CD14-positive monocyte (primary cell): ENCODE measurements at regions not wholly inside any gene's neighbourhood (a gene's known extent, or its start where the extent isn't known, plus 50 kb on each side); places are given as distances from the start of the nearest gene placed in this dataset.

Source experiments
- DNase-seq, 3 donors: peaks; one replicate each; pipeline ENCODE4 v3.0.0-alpha.2; 2011 to 2022
- H2AFZ ChIP-seq: 2 replicates; pipeline ENCODE4 v1.6.0; 2012; ENCODE audit warnings: mild to moderate bottlenecking, low read depth, low read length, inconsistent platforms; ENCODE audit not compliant: insufficient read depth, poor library complexity, severe bottlenecking
- H3K27ac ChIP-seq, 2 donors: 1 replicate in 1 of 2; 2 replicates in 1 of 2; pipeline ENCODE4 v1.5.1; 2012 to 2013; ENCODE audit warnings: low read length in 2 of 2, control low read depth in 1 of 2, inconsistent platforms in 1 of 2, low read depth in 1 of 2, mild to moderate bottlenecking in 1 of 2
- H3K27me3 ChIP-seq, 2 donors: one replicate each; pipeline versions ENCODE4 v1.6.0 to v1.6.1; 2011 to 2013; ENCODE audit warnings: low read length in 2 of 2; ENCODE audit not compliant: control insufficient read depth in 2 of 2, insufficient read depth in 2 of 2
- H3K36me3 ChIP-seq, 2 donors: replicated peaks in 1 of 2; 1 replicate in 1 of 2; 2 replicates in 1 of 2; pipeline versions ENCODE4 v1.5.1 to v1.6.1; 2012 to 2013; ENCODE audit warnings: low read length in 2 of 2, control low read depth in 1 of 2, inconsistent platforms in 1 of 2, mild to moderate bottlenecking in 1 of 2; ENCODE audit not compliant: insufficient read depth in 2 of 2, control insufficient read depth in 1 of 2
- H3K4me1 ChIP-seq, 2 donors: 1 replicate in 1 of 2; 2 replicates in 1 of 2; pipeline versions ENCODE4 v1.5.1 to v1.6.1; 2012 to 2013; ENCODE audit warnings: low read length in 2 of 2, control low read depth in 1 of 2, inconsistent platforms in 1 of 2, mild to moderate bottlenecking in 1 of 2, moderate library complexity in 1 of 2; ENCODE audit not compliant: insufficient read depth in 2 of 2, control insufficient read depth in 1 of 2
- H3K4me2 ChIP-seq: replicated peaks from 2 replicates; pipeline ENCODE3; 2012; ENCODE audit warnings: low read length, moderate library complexity, mild to moderate bottlenecking; ENCODE audit not compliant: poor library complexity, severe bottlenecking; ENCODE audit errors: extremely low read depth
- H3K4me3 ChIP-seq, 3 experiments: fragments of 200-600 bp in 1 of 3; sonication (generic) in 1 of 3; replicated peaks in 1 of 3; 1 replicate in 2 of 3; 2 replicates in 1 of 3; pipeline ENCODE4 v1.5.1; 2011 to 2013; ENCODE audit warnings: low read length in 3 of 3, mild to moderate bottlenecking in 3 of 3, control low read depth in 2 of 3, low read depth in 2 of 3, inconsistent platforms in 1 of 3, moderate library complexity in 1 of 3
- H3K79me2 ChIP-seq: 2 replicates; pipeline ENCODE4 v1.6.0; 2012; ENCODE audit warnings: mild to moderate bottlenecking, control low read depth, inconsistent platforms, low read length, moderate library complexity; ENCODE audit not compliant: insufficient read depth
- H3K9ac ChIP-seq: 2 replicates; pipeline ENCODE4 v1.6.0; 2017; ENCODE audit warnings: low read length, mild to moderate bottlenecking; ENCODE audit not compliant: insufficient read depth, poor library complexity, severe bottlenecking
- H3K9me3 ChIP-seq, 2 donors: replicated peaks in 1 of 2; 1 replicate in 1 of 2; 2 replicates in 1 of 2; pipeline versions ENCODE4 v1.5.1 to v1.6.1; 2012 to 2013; ENCODE audit warnings: low read length in 2 of 2, control low read depth in 1 of 2; ENCODE audit not compliant: control insufficient read depth in 1 of 2, insufficient read depth in 1 of 2
- H4K20me1 ChIP-seq: 2 replicates; pipeline ENCODE4 v1.6.0; 2012; ENCODE audit warnings: mild to moderate bottlenecking, low read length, control low read depth, moderate library complexity; ENCODE audit not compliant: insufficient read depth
- H3K27ac Mint-ChIP-seq, 7 donors: one replicate each; pipeline ENCODE4 v1.8.0; 2020; ENCODE audit warnings: mild to moderate bottlenecking in 7 of 7, mixed read lengths in 7 of 7, moderate library complexity in 6 of 7, inconsistent platforms in 2 of 7
- H3K27me3 Mint-ChIP-seq, 3 donors: one replicate each; pipeline ENCODE4 v1.8.0; 2021 to 2022; ENCODE audit warnings: low read depth in 3 of 3, mild to moderate bottlenecking in 3 of 3, mixed read lengths in 3 of 3, moderate library complexity in 3 of 3, inconsistent platforms in 1 of 3
- H3K36me3 Mint-ChIP-seq, 2 donors: one replicate each; pipeline ENCODE4 v1.8.0; 2020; ENCODE audit warnings: mixed read lengths in 2 of 2, inconsistent platforms in 1 of 2, mild to moderate bottlenecking in 1 of 2
- H3K4me1 Mint-ChIP-seq: one replicate; pipeline ENCODE4 v1.8.0; 2020; ENCODE audit warnings: mild to moderate bottlenecking, mixed read lengths
- H3K4me3 Mint-ChIP-seq, 2 donors: one replicate each; pipeline ENCODE4 v1.8.0; 2020; ENCODE audit warnings: mild to moderate bottlenecking in 2 of 2, mixed read lengths in 2 of 2, moderate library complexity in 1 of 2
- H3K9me3 Mint-ChIP-seq, 7 donors: one replicate each; pipeline ENCODE4 v1.8.0; 2020 to 2022; ENCODE audit warnings: mixed read lengths in 7 of 7, mild to moderate bottlenecking in 6 of 7, moderate library complexity in 6 of 7, inconsistent platforms in 2 of 7
- CTCF ChIP-seq: fragments of 200-600 bp; IDR thresholded peaks from one replicate; pipeline ENCODE4 v1.8.0; 2022; ENCODE audit warnings: antibody characterized with exemption, mild to moderate bottlenecking
- WGBS: methylation state at CpG from one replicate; pipeline ENCODE4 v1.1.5; 2013; ENCODE audit warnings: missing lambda C conversion rate; ENCODE audit not compliant: insufficient coverage; 5-methylcytosine and 5-hydroxymethylcytosine counted together
- intact Hi-C, 2 donors: fragments of 100-400 bp; cut with micrococcal nuclease; formaldehyde crosslinking; loops; one replicate each; pipeline versions ENCODE4 v1.15.0 to v1.15.1; 2023

- Histone ChIP-seq H3K27ac (no peak overlapping the region), H3K27me3 (no peaks in the 10 kb centered on the region), H3K79me2 (no peaks in the 10 kb centered on the region), H4K20me1 (no peaks in the 10 kb centered on the region), H2AFZ (no peak overlapping the region), H3K4me1 (no peaks in the 10 kb centered on the region), H3K9ac (no peak overlapping the region), H3K4me3 (no peak overlapping the region), H3K4me2 (no peak overlapping the region), H3K9me3 (peaks cover 27 to 35% of the 10 kb centered on the region in 2 donors), H3K36me3 (no peaks in the 10 kb centered on the region)
- H3K9me3 Mint-ChIP-seq = peaks cover 9 to 20% (median 11%) of the 10 kb centered on the region in 7 donors
- H3K4me3 Mint-ChIP-seq = no peak overlapping the region
- no CpG with 5 or more reads among the region's 2 CpGs for WGBS
- intact Hi-C loops = no loop called here
- H3K27me3 Mint-ChIP-seq = no peaks in the 10 kb centered on the region
- H3K27ac Mint-ChIP-seq = no peak overlapping the region
- no peak for DNase-seq
- TF ChIP-seq CTCF = no peak
- H3K36me3 Mint-ChIP-seq = no peaks in the 10 kb centered on the region
- no peaks in the 10 kb centered on the region for H3K4me1 Mint-ChIP-seq
These were observed 1224.8 kb upstream of the EYS start for GRCh38 chr6:66931787-66932186.

- no peak overlapping the region for H3K9ac ChIP-seq
- no peak for DNase-seq
- H3K9me3 ChIP-seq = peaks cover 23 to 39% of the 10 kb centered on the region in 2 donors
- no peak overlapping the region for H3K4me2 ChIP-seq
- no peak overlapping the region for H3K27ac Mint-ChIP-seq
- TF ChIP-seq CTCF = no peak
- no peaks in the 10 kb centered on the region for H3K4me1 Mint-ChIP-seq
- peaks cover 4 to 17% (median 10%) of the 10 kb centered on the region in 7 donors for H3K9me3 Mint-ChIP-seq
- no peaks in the 10 kb centered on the region for H3K27me3 Mint-ChIP-seq
- no peaks in the 10 kb centered on the region for H3K27me3 ChIP-seq
- WGBS = no CpG with 5 or more reads among the region's 2 CpGs
- H3K36me3 Mint-ChIP-seq = no peaks in the 10 kb centered on the region
- no peaks in the 10 kb centered on the region for H4K20me1 ChIP-seq
- intact Hi-C loops = no loop called here
- H3K27ac ChIP-seq = no peak overlapping the region
- H2AFZ ChIP-seq = no peak overlapping the region
- no peaks in the 10 kb centered on the region for H3K79me2 ChIP-seq
- H3K4me3 ChIP-seq = no peak overlapping the region
- no peaks in the 10 kb centered on the region for H3K36me3 ChIP-seq
- H3K4me1 ChIP-seq = no peaks in the 10 kb centered on the region
- H3K4me3 Mint-ChIP-seq = no peak overlapping the region
These were observed 1223.7 kb upstream of the EYS start for GRCh38 chr6:66930559-66931290.
